ENCODE measurements at regions not wholly inside any gene's neighbourhood (a gene's known extent, or its start where the extent isn't known, plus 50 kb on each side); places are given as distances from the start of the nearest gene placed in this dataset.

GRCh38 chr15:46618984-46619383, 984.2 kb downstream of the SQOR start:
- no peak for DNase-seq (ENCODE audit: low spot score)
- no TSS peak for BruUV-seq (replicated peaks)
- Histone ChIP-seq H3K36me3 (ENCODE audit: insufficient read depth, low read length, poor library complexity, severe bottlenecking) (no peaks in the 10 kb centered on the region), H3K9me3 (ENCODE audit: low read depth, low read length, poor library complexity, severe bottlenecking) (no peaks in the 10 kb centered on the region), H3K4me3 (ENCODE audit: low read depth, low read length, poor library complexity, severe bottlenecking) (no peak overlapping the region), H3K4me1 (ENCODE audit: insufficient read depth, low read length, poor library complexity, severe bottlenecking) (no peaks in the 10 kb centered on the region), H3K27me3 (replicated peaks; ENCODE audit: insufficient read depth, low read depth, low read length, poor library complexity) (no peaks in the 10 kb centered on the region), H3K27ac (ENCODE audit: low read depth, low read length, poor library complexity, severe bottlenecking) (no peak overlapping the region)
- TF ChIP-seq EZH2 (IDR thresholded peaks at IDR 0.05; ENCODE audit: borderline replicate concordance, low read depth, low read length, poor library complexity, severe bottlenecking), result no peak
- TF ChIP-seq, protein P1, sequence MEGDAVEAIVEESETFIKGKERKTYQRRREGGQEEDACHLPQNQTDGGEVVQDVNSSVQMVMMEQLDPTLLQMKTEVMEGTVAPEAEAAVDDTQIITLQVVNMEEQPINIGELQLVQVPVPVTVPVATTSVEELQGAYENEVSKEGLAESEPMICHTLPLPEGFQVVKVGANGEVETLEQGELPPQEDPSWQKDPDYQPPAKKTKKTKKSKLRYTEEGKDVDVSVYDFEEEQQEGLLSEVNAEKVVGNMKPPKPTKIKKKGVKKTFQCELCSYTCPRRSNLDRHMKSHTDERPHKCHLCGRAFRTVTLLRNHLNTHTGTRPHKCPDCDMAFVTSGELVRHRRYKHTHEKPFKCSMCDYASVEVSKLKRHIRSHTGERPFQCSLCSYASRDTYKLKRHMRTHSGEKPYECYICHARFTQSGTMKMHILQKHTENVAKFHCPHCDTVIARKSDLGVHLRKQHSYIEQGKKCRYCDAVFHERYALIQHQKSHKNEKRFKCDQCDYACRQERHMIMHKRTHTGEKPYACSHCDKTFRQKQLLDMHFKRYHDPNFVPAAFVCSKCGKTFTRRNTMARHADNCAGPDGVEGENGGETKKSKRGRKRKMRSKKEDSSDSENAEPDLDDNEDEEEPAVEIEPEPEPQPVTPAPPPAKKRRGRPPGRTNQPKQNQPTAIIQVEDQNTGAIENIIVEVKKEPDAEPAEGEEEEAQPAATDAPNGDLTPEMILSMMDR (conservative IDR thresholded peaks at IDR 0.05; ENCODE audit: low read depth, low read length), result no peak
- CTCF ChIA-PET, result no interaction called here
- intact Hi-C loops (cut with micrococcal nuclease; ENCODE audit: unreplicated experiment), result no loop called here
- POLR2A ChIA-PET (ENCODE audit: low non-redundant PET), result no interaction called here

- intact Hi-C loops (cut with micrococcal nuclease; ENCODE audit: unreplicated experiment), result no loop called here
- no peaks in the 10 kb centered on the region for H3K27me3 ChIP-seq (replicated peaks; ENCODE audit: insufficient read depth, low read depth, low read length, poor library complexity)
These were observed 985.7 kb downstream of the SQOR start for GRCh38 chr15:46620392-46621013.

GRCh38 chr15:46622851-46623250, 988.0 kb downstream of the SQOR start:
- no peak overlapping the region for H3K27ac ChIP-seq (ENCODE audit: low read depth, low read length, poor library complexity, severe bottlenecking)
- DNase-seq (ENCODE audit: low spot score), result no peak
- H3K27me3 ChIP-seq (replicated peaks; ENCODE audit: insufficient read depth, low read depth, low read length, poor library complexity), result no peaks in the 10 kb centered on the region
- POLR2A ChIA-PET (ENCODE audit: low non-redundant PET), result no interaction called here
- H3K9me3 ChIP-seq (ENCODE audit: low read depth, low read length, poor library complexity, severe bottlenecking), result no peaks in the 10 kb centered on the region
- intact Hi-C loops (cut with micrococcal nuclease; ENCODE audit: unreplicated experiment), result no loop called here
- CTCF ChIA-PET, result no interaction called here
- H3K4me3 ChIP-seq (ENCODE audit: low read depth, low read length, poor library complexity, severe bottlenecking), result no peak overlapping the region
- no peak for TF ChIP-seq EZH2 (IDR thresholded peaks at IDR 0.05; ENCODE audit: borderline replicate concordance, low read depth, low read length, poor library complexity, severe bottlenecking)
- TF ChIP-seq, protein P1 (conservative IDR thresholded peaks at IDR 0.05; ENCODE audit: low read depth, low read length), result no peak
- BruUV-seq (replicated peaks), result no TSS peak
- no peaks in the 10 kb centered on the region for H3K4me1 ChIP-seq (ENCODE audit: insufficient read depth, low read length, poor library complexity, severe bottlenecking)
- no peaks in the 10 kb centered on the region for H3K36me3 ChIP-seq (ENCODE audit: insufficient read depth, low read length, poor library complexity, severe bottlenecking)

More at GRCh38 chr15:46620392-46621013, 985.7 kb downstream of the SQOR start:
- Histone ChIP-seq H3K36me3 (ENCODE audit: insufficient read depth, low read length, poor library complexity, severe bottlenecking) (no peaks in the 10 kb centered on the region), H3K27ac (ENCODE audit: low read depth, low read length, poor library complexity, severe bottlenecking) (no peak overlapping the region), H3K9me3 (ENCODE audit: low read depth, low read length, poor library complexity, severe bottlenecking) (no peaks in the 10 kb centered on the region), H3K4me3 (ENCODE audit: low read depth, low read length, poor library complexity, severe bottlenecking) (no peak overlapping the region), H3K4me1 (ENCODE audit: insufficient read depth, low read length, poor library complexity, severe bottlenecking) (no peaks in the 10 kb centered on the region)
- ChIA-PET POLR2A (ENCODE audit: low non-redundant PET) (no interaction called here), CTCF (no interaction called here)
- BruUV-seq (replicated peaks), result no TSS peak
- TF ChIP-seq, protein P1 (conservative IDR thresholded peaks at IDR 0.05; ENCODE audit: low read depth, low read length), result no peak
- TF ChIP-seq EZH2 (IDR thresholded peaks at IDR 0.05; ENCODE audit: borderline replicate concordance, low read depth, low read length, poor library complexity, severe bottlenecking), result no peak
- no peak for DNase-seq (ENCODE audit: low spot score)
